Tibial nerve (tissue), 4 donors: ENCODE measurements at regions not wholly inside any gene's neighbourhood (a gene's known extent, or its start where the extent isn't known, plus 50 kb on each side); places are given as distances from the start of the nearest gene placed in this dataset.

Experiments used
- DNase-seq, 2 donors: peaks; one replicate each; pipeline ENCODE4 v3.0.0-alpha.2; 2019; ENCODE audit warnings: low spot score in 2 of 2
- H3K27ac ChIP-seq, 4 donors: fragments of 200-600 bp; sonication (generic) in 3 of 4; one replicate each; pipeline ENCODE4 v1.5.1; 2017 to 2019; ENCODE audit warnings: mild to moderate bottlenecking in 1 of 4
- H3K27me3 ChIP-seq, 2 donors: fragments of 200-600 bp; sonication (generic) in 1 of 2; one replicate each; pipeline versions ENCODE4 v1.5.1 to v1.6.0; 2017 to 2019
- H3K36me3 ChIP-seq, 3 donors: fragments of 200-600 bp; sonication (generic); one replicate each; pipeline ENCODE4 v1.5.1; 2018 to 2019
- H3K4me1 ChIP-seq, 4 donors: fragments of 200-600 bp; sonication (generic) in 3 of 4; one replicate each; pipeline ENCODE4 v1.5.1; 2017 to 2019
- H3K4me3 ChIP-seq, 4 donors: fragments of 200-600 bp; sonication (generic) in 3 of 4; one replicate each; pipeline ENCODE4 v1.5.1; 2017 to 2019; ENCODE audit warnings: mild to moderate bottlenecking in 1 of 4, moderate library complexity in 1 of 4
- H3K9me3 ChIP-seq, 4 donors: fragments of 200-600 bp; sonication (generic) in 3 of 4; one replicate each; pipeline ENCODE4 v1.5.1; 2017 to 2019
- CTCF ChIP-seq, 5 experiments: fragments of 200-600 bp in 3 of 5; fragments of 450-650 bp in 2 of 5; sonication (generic) in 3 of 5; IDR thresholded peaks; one replicate each; pipeline ENCODE4 v1.5.1; 2016 to 2019; ENCODE audit warnings: antibody characterized with exemption in 5 of 5, mild to moderate bottlenecking in 3 of 5, moderate library complexity in 2 of 5
- EP300 ChIP-seq, 2 donors: sonication (generic); formaldehyde crosslinking; IDR thresholded peaks; one replicate each; pipeline ENCODE4 v1.6.1; 2017; ENCODE audit warnings: antibody characterized with exemption in 2 of 2, mild to moderate bottlenecking in 1 of 2
- POLR2A ChIP-seq, 2 donors: fragments of 450-650 bp; IDR thresholded peaks; one replicate each; pipeline ENCODE4 v1.6.1; 2017; ENCODE audit warnings: antibody characterized with exemption in 2 of 2, mild to moderate bottlenecking in 2 of 2, moderate library complexity in 2 of 2
- WGBS, 2 donors: methylation state at CpG; one replicate each; pipeline ENCODE4 v1.1.5; 2018; 5-methylcytosine and 5-hydroxymethylcytosine counted together

GRCh38 chr13:107276936-107277335 lies 709.0 kb upstream of the ARGLU1 start:
- TF ChIP-seq POLR2A (IDR thresholded peaks at IDR 0.05) (no peak), EP300 (IDR thresholded peaks at IDR 0.05) (no peak), CTCF (IDR thresholded peaks at IDR 0.05) (no peak)
- DNase-seq = no peak
- Histone ChIP-seq H3K36me3 (no peaks in the 10 kb centered on the region), H3K4me1 (no peaks in the 10 kb centered on the region), H3K27ac (no peak overlapping the region), H3K4me3 (no peak overlapping the region), H3K27me3 (no peaks in the 10 kb centered on the region), H3K9me3 (no peaks in the 10 kb centered on the region)
- 51 to 63% methylated on average over 2 of the region's 2 CpGs for WGBS, 2 donors

- no peak overlapping the region for H3K4me3 ChIP-seq
- H3K27me3 ChIP-seq = no peaks in the 10 kb centered on the region
- 83 to 87% methylated on average over 6 of the region's 6 CpGs for WGBS, 2 donors
- DNase-seq = no peak
- H3K27ac ChIP-seq = no peak overlapping the region
- H3K36me3 ChIP-seq = no peaks in the 10 kb centered on the region
- no peaks in the 10 kb centered on the region for H3K9me3 ChIP-seq
- TF ChIP-seq CTCF (IDR thresholded peaks at IDR 0.05) = no peak
- TF ChIP-seq EP300 (IDR thresholded peaks at IDR 0.05) = no peak
- TF ChIP-seq POLR2A (IDR thresholded peaks at IDR 0.05) = no peak
- no peaks in the 10 kb centered on the region for H3K4me1 ChIP-seq
These were observed 708.1 kb upstream of the ARGLU1 start for GRCh38 chr13:107275945-107276614.

GRCh38 chr13:107275312-107275711 lies 707.4 kb upstream of the ARGLU1 start:
- Histone ChIP-seq H3K9me3 (no peaks in the 10 kb centered on the region), H3K27me3 (no peaks in the 10 kb centered on the region), H3K27ac (no peak overlapping the region), H3K4me1 (no peaks in the 10 kb centered on the region), H3K4me3 (no peak overlapping the region), H3K36me3 (no peaks in the 10 kb centered on the region)
- no peak for TF ChIP-seq EP300 (IDR thresholded peaks at IDR 0.05)
- TF ChIP-seq POLR2A (IDR thresholded peaks at IDR 0.05) = no peak
- no peak for TF ChIP-seq CTCF (IDR thresholded peaks at IDR 0.05)
- DNase-seq = no peak
- 72 to 89% methylated on average over 4 of the region's 4 CpGs for WGBS, 2 donors

- Histone ChIP-seq H3K4me3 (no peak overlapping the region), H3K27me3 (no peaks in the 10 kb centered on the region), H3K36me3 (no peaks in the 10 kb centered on the region), H3K9me3 (no peaks in the 10 kb centered on the region), H3K4me1 (no peaks in the 10 kb centered on the region), H3K27ac (no peak overlapping the region)
- no peak for DNase-seq
- no peak for TF ChIP-seq POLR2A (IDR thresholded peaks at IDR 0.05)
- TF ChIP-seq EP300 (IDR thresholded peaks at IDR 0.05) = no peak
- TF ChIP-seq CTCF (IDR thresholded peaks at IDR 0.05) = no peak
- 17 to 32% methylated on average over 2 of the region's 2 CpGs for WGBS, 2 donors
These were observed 703.3 kb upstream of the ARGLU1 start for GRCh38 chr13:107271227-107271626.

GRCh38 chr13:107266657-107267056 lies 698.7 kb upstream of the ARGLU1 start:
- Histone ChIP-seq H3K4me1 (no peaks in the 10 kb centered on the region), H3K27ac (no peak overlapping the region), H3K27me3 (no peaks in the 10 kb centered on the region), H3K36me3 (no peaks in the 10 kb centered on the region), H3K9me3 (no peaks in the 10 kb centered on the region), H3K4me3 (no peak overlapping the region)
- TF ChIP-seq POLR2A (IDR thresholded peaks at IDR 0.05) = no peak
- no peak for TF ChIP-seq CTCF (IDR thresholded peaks at IDR 0.05)
- no peak for TF ChIP-seq EP300 (IDR thresholded peaks at IDR 0.05)
- no peak for DNase-seq
- 89 to 90% methylated on average over 1 of the region's 1 CpG for WGBS, 2 donors
